ENCODE measurements at regions not wholly inside any gene's neighbourhood (a gene's known extent, or its start where the extent isn't known, plus 50 kb on each side); places are given as distances from the start of the nearest gene placed in this dataset.

DNA sequence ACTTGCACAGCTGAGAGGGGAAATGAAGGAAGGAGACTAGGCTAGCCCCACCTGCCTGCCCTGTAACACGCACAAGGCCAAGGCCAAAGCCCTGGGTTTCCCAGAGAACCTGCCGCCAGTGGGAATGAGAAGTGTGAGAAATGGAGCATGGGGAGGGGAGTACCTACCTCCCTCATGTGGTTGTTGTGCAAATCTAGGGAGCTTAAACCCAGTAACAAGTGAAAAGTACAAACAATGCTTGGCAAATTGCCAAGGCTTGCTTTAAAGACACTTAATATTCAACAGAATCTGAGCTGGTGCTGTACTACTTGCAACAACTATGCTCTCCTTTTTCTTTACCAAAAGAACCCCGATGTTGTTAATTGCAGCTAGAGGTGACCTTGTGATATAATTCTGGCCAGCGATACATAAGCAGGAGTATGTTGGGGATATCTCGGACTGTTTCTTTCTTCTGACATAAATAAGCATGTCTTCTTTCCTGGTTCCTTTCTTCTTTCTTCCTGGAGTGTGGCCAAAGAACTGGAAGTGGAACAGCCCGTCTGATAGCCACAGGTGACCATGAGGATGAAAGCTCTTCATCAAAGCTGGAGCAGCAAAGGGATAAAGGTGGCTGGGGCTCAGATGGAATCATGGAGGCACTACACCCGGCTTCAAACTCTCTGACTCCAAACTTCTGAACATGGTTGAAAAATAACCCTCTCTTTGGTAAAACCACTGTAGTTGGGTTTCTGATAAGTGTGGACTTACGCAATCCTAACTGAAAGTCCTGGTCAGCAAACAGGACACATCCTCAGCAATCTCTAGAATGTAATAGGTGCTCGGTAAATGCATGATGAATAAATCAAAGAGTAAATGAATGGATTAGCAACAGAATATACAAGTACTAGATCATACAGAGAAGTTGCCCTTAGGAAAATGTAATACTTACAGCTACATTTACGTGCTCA is 207.9 kb downstream of the NUAK1 start:
- H3K27ac ChIP-seq (ENCODE audit: insufficient read depth, low read length) = no peak overlapping the region
- no peak overlapping the region for H2AFZ ChIP-seq (ENCODE audit: low read length)
- no peak overlapping the region for H3K4me2 ChIP-seq (ENCODE audit: extremely low read depth, insufficient read depth, low read length)
- no peaks in the 10 kb centered on the region for H3K36me3 ChIP-seq (ENCODE audit: control insufficient read depth, insufficient read depth, low read length)
- TF ChIP-seq, protein P1, sequence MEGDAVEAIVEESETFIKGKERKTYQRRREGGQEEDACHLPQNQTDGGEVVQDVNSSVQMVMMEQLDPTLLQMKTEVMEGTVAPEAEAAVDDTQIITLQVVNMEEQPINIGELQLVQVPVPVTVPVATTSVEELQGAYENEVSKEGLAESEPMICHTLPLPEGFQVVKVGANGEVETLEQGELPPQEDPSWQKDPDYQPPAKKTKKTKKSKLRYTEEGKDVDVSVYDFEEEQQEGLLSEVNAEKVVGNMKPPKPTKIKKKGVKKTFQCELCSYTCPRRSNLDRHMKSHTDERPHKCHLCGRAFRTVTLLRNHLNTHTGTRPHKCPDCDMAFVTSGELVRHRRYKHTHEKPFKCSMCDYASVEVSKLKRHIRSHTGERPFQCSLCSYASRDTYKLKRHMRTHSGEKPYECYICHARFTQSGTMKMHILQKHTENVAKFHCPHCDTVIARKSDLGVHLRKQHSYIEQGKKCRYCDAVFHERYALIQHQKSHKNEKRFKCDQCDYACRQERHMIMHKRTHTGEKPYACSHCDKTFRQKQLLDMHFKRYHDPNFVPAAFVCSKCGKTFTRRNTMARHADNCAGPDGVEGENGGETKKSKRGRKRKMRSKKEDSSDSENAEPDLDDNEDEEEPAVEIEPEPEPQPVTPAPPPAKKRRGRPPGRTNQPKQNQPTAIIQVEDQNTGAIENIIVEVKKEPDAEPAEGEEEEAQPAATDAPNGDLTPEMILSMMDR (conservative IDR thresholded peaks at IDR 0.05 in 1 of 2, IDR thresholded peaks at IDR 0.05 in 1 of 2; ENCODE audit: low read depth in 1 of 2, low read length in 2 of 2) = no peak
- no peak for TF ChIP-seq EZH2 (IDR thresholded peaks at IDR 0.05; ENCODE audit: low read length, missing control alignments)
- H3K27me3 ChIP-seq (ENCODE audit: control insufficient read depth, insufficient read depth, low read length) = no peaks in the 10 kb centered on the region
- no peak for DNase-seq (ENCODE audit: low read depth in 2 of 2)
- no peak overlapping the region for H3K9ac ChIP-seq (ENCODE audit: insufficient read depth, low read length)
- H4K20me1 ChIP-seq (ENCODE audit: control insufficient read depth, extremely low read depth, insufficient read depth, low read length) = no peaks in the 10 kb centered on the region
- H3K4me3 ChIP-seq (replicated peaks in 1 of 4; ENCODE audit: control extremely low read depth in 1 of 4, insufficient read depth in 1 of 4, low read depth in 3 of 4, low read length in 4 of 4) = no peak overlapping the region
- H3K9me3 ChIP-seq (ENCODE audit: control insufficient read depth, insufficient read depth, low read depth, low read length) = no peaks in the 10 kb centered on the region
- H3K79me2 ChIP-seq (ENCODE audit: control insufficient read depth, insufficient read depth, low read length) = no peaks in the 10 kb centered on the region
- peaks cover 7% of the 10 kb centered on the region for H3K4me1 ChIP-seq (ENCODE audit: control insufficient read depth, extremely low read depth, insufficient read depth, low read length)

DNA sequence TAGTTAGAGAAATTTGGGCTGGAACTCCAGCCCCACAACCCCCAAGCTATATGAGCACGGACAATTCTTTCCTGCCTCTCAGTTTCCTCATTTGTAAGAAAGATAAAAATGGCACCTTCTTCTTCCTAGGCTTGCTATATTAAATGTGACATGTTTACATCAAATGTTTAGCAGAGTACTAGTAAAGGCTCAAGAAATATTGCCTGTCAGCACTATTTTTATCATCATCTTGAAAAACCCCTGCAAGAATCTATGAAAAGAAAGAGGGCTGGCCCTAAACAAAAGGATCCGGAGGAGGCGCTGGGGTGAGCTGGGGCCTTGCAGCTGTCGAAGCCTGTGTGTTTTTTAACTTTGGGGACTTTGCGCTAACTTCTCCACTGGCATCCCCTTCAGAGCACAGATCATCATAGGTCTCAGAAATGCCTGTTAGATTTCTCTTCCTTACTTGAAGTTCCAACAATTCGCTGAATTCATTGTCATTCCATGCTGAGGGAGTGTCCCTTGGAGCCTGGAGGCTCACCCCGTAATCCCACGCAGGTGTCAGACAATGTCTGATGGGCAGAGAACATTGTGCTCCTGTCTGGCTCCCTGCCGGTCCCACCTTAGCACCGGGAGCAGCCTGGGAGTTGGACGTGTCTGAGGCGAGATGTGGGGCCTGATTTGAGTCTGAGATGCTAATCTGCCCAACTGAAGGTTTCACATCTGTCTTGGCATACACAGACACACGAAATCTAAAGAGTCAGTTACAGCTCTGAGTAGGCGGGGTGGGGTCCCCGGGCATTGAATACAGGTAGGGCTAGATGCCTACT is 206.8 kb downstream of the NUAK1 start:
- Histone ChIP-seq H3K27ac (ENCODE audit: insufficient read depth, low read length) (no peak overlapping the region), H3K4me1 (ENCODE audit: control insufficient read depth, extremely low read depth, insufficient read depth, low read length) (peaks cover 7% of the 10 kb centered on the region), H3K79me2 (ENCODE audit: control insufficient read depth, insufficient read depth, low read length) (no peaks in the 10 kb centered on the region), H3K4me2 (ENCODE audit: extremely low read depth, insufficient read depth, low read length) (no peak overlapping the region), H3K4me3 (replicated peaks in 1 of 4; ENCODE audit: control extremely low read depth in 1 of 4, insufficient read depth in 1 of 4, low read depth in 3 of 4, low read length in 4 of 4) (no peak overlapping the region), H3K27me3 (ENCODE audit: control insufficient read depth, insufficient read depth, low read length) (no peaks in the 10 kb centered on the region), H3K9me3 (ENCODE audit: control insufficient read depth, insufficient read depth, low read depth, low read length) (no peaks in the 10 kb centered on the region), H2AFZ (ENCODE audit: low read length) (no peak overlapping the region), H3K36me3 (ENCODE audit: control insufficient read depth, insufficient read depth, low read length) (no peaks in the 10 kb centered on the region), H3K9ac (ENCODE audit: insufficient read depth, low read length) (no peak overlapping the region), H4K20me1 (ENCODE audit: control insufficient read depth, extremely low read depth, insufficient read depth, low read length) (no peaks in the 10 kb centered on the region)
- DNase-seq (ENCODE audit: low read depth in 2 of 2) = no peak
- TF ChIP-seq, protein P1 (conservative IDR thresholded peaks at IDR 0.05 in 1 of 2, IDR thresholded peaks at IDR 0.05 in 1 of 2; ENCODE audit: low read depth in 1 of 2, low read length in 2 of 2) = no peak
- TF ChIP-seq EZH2 (IDR thresholded peaks at IDR 0.05; ENCODE audit: low read length, missing control alignments) = no peak

Data from fibroblast of lung (primary cell).